GM19452 (cell line): ENCODE measurements at regions not wholly inside any gene's neighbourhood (a gene's known extent, or its start where the extent isn't known, plus 50 kb on each side); places are given as distances from the start of the nearest gene placed in this dataset.

Experiments
- ATAC-seq: cut with Tn5 transposase; IDR thresholded peaks from one replicate; pipeline ENCODE4 v1.9.1; 2021; ENCODE audit not compliant: unreplicated experiment

DNA sequence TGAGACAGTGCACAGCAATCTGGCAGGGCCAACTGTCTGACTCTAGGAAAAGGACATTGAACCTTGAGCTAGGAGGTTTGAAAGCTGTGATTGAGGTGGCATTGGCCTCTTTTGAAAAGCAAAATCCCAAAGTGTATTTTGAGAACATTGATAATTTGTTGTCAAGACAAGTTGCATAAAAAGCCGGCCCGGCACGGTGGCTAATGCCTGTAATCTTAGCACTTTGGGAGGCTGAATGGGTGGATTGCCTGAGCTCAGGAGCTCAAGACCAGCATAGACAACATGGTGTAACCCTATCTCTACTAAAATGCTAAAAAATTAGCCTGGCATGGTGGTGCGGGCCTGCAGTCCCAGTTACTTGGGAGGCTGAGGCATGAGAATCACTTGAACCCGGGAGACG is 331.6 kb downstream of the DUSP6 start:
- ATAC-seq, result no peak

DNA sequence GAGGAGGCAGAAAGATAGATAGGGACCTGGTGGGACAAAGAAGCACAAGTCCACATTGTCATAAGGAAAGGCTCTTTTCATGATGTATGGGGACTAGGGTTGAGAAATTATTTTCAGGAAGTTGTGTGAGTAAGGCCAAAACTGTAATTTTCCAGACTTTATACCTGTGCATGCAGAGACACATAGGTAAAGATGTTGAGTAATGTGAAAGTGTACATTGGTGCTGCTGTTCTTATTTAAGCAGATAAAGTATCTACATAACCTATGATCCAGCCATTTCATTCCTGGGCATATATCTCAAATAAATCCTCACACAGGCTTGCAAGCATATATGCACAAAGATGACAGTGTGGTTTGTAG is 332.2 kb downstream of the DUSP6 start:
- ATAC-seq, result no peak

DNA sequence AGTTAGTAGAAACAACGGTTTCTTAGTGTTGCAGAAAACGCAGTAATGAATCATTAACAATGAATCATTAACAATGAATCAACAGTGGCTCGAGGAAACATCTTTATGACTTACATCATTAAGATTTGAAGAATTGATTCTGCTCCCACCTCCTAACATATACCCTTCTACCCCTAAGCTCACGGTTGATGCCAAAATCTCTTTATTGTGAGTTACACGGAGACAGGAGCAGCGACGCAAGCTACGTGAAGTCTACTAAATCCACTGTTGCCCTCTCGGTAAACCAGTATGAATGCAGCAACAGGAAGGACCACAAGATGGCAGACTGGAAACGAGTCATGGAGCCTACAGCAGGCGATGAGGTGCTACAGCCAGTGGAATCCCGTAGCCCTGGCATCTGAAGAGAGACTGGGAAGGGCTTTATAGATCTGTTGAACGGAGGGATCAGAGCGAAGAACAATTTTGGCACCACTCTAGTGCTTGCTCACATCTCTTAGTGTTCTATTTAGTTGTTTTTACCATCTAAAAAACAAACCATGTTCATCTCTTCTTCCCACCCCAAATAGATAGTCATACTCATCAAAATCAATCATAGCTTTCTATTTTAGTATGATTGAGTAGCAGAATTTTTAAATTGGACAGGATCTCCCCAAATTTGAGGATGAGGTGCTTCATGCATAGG is 332.7 kb downstream of the DUSP6 start:
- ATAC-seq, result peak; percentile 91

DNA sequence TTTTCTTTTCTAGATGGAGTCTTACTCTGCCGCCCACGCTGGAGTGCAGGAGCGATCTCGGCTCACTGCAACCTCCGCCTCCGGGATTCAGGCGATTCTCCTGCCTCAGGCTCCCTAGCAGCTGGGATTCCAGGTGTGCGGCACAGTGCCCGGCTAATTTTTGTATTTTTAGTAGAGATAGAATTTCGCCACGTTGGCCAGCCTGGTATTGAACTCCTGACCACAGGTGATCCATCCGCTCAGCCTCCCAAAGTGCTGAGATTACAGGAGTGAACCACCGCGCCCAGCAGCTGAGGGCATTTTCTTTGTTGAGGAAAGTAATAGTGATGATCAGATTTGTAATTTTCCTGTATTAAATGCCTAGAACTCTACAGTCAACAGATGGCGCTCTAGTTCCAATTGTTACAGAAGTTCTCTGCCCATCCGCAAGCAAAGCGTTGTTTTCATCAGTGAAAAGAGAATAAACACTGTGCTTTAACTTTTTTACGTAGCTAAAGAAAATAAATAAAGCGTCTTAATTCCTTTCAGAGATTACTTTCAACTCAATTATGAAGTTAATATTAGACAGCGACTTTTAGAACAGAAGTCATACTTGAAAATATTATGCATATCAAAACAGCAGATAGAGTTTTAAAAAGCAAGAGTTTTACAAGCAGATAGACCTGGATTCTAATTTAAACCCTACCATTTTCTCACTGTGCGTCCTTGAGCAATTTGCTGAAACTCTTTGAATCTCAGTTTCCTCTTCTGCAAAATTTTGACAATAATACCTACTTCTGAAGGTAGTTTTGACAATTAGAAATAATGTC is 335.1 kb downstream of the DUSP6 start:
- peak; percentile 54 for ATAC-seq

DNA sequence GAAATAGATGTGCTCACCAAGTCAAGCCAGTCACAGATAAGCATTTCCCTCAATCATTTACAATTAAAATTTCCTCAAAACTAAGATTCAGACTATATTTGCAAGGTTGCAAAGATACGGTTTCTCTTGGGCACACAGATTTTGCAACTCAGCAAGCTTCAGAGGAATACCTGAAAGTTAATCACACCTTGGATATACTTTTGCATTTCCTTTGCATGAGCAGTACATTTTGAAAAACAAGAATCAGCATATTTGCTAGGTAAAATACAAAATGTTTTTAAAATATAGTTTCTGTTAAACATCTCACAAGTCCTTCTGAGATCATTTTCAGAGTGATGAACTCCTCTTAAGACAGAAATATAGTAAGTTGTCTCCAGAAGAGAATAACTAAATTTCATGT is 336.9 kb downstream of the DUSP6 start:
- no peak for ATAC-seq

DNA sequence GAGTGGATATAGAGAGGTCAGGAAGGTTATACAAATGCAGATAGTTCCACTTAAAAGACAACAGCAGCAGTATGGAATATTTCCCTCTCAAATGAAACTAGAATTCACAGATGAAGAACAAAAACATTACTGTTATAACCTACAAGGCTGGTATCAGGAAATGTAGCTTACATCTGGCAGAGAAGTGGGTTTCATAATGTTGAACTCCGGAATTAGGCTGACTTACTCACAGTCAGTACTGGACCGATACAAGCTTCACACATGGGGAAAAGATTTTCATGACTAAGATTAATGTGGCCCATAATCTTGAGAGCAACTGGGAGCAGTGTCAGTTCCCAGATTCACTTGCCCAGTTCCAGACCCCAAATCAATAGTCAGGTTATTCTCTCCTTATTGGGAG is 353.9 kb downstream of the DUSP6 start:
- ATAC-seq, result no peak

DNA sequence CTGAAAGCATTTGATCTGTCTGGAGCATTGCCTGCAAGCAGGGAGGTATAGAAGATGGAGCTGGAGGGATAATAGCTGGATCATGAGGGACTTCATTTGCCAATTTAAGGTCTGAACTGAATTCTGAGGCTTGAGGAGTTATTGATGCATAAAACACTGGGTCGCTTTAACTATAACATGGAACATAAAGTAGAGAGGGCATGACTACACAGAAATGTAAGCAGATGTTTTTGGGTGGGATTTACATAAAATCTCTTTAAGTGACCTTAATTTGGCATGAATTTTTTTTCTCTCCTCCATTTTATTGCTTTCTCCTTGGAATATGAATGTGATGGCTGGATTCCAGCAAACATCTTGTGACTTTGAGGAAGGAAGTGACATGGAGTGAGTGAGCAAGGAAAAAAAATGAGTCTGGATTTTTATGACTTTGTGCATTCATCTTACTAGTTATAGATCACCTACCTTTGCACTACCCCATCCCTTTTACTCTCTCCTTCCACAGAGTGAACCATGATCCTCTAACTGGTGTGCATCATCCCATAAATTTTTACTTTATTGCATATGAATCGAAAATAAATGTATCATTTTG is 356.0 kb downstream of the DUSP6 start:
- no peak for ATAC-seq

DNA sequence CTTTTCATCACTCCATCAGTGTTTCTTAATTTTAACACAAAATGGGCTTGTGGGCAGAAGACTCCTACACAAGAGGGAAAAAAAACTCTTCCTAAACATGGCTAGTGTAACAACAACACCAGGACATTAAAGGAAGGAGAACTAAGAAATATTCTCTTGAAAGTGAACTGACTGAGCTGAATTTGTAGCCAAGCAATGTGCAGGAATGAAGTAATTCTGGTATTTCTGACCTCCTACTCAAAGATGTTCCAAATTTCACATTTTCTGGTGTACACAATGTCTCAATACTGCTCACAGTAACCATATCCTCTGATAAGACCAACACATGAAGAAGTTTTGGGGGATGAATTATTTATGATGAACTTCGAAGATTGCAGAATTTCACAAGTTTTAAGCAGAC is 357.3 kb downstream of the DUSP6 start:
- ATAC-seq, result no peak

DNA sequence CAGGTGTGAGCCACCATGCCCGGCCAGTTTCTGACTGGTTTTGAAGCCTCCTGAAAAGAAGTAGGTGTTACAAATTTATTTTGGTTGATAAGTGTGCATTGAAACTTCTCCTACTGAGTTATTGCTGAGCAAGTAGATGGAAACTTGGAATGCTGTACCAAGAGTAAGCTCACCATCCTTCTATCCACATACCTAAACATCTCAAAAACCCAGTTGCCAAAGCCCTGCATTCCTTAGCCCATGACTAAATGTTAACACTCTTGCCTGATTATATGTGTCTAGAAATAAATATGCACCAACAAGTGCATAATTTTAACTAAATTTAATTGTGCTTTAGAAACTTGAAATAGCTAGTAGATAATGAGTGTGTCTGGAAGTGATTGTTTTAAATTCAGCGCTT is 357.8 kb downstream of the DUSP6 start:
- ATAC-seq, result no peak

DNA sequence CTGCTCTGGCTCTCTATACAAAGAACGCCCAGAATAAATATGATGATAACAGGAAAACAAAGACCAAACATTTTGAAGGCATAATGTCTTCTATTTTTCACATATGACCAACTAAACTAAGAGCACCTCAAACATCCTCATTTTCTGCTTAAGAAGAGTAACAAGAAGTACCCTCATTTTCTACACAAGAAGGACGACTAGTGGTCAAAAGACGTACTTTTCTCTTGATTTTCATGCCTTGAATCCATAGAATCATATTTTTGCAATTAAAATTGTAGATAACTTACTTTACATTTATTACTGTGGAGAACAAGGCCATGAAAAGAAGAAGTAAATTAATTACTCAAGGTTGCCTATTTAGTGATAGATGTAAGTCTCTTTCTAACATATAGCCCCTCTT is 358.6 kb downstream of the DUSP6 start:
- ATAC-seq, result no peak

DNA sequence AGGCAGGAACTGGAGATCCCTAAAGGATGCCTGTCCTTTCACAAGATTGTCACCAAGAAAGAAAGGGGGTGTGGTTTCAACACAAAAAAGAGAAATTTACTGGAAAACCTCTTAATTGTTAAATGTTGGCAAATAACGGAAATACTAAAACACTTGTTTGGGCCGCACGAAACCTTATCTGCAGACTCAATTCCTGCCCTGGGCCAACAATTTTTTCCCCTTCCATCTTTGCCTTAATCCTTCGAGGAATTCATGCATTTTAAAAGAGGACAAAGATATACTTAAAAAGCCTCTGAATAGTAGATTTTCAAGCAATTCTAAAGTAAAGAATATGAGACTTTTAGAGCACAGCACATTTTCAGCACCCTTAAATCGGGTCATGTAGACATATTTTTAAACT is 366.2 kb downstream of the DUSP6 start:
- ATAC-seq, result no peak

DNA sequence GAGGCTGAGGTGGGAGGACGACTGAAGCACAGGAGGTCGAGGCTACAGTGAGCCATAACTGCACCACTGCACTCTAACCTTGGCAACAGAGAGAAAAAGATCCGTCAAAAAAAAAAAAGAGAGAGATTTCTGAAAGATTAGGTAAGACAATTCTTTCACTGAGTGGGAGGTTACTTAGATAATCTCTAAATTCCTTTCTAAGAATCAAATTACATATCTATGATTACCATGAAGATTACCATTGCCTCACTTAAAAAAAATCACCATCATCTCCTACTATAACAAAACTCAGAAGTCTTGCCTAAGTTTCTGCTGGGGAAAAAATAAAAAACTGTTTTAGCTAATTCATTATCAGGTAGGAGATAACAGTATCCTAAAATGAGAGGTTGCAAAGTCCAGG is 366.7 kb downstream of the DUSP6 start:
- ATAC-seq, result no peak

DNA sequence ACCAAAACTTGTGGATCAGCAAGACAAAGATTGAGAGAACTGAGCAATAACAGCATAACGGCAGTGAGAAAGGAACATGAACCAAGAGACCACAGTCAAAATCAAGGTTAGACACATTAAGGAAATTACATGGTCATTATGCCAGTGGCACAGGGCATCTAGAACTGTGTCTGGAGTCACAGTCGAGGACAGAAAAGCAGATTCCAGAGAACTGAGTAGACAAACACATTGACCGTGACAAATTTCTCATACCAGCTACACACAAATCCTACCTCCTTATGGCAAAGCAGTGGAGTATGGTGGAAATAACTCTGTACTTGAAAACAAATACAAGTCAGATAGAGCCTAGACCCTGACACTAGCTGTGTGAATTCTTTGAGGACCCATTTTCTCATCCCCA is 367.3 kb downstream of the DUSP6 start:
- no peak for ATAC-seq

DNA sequence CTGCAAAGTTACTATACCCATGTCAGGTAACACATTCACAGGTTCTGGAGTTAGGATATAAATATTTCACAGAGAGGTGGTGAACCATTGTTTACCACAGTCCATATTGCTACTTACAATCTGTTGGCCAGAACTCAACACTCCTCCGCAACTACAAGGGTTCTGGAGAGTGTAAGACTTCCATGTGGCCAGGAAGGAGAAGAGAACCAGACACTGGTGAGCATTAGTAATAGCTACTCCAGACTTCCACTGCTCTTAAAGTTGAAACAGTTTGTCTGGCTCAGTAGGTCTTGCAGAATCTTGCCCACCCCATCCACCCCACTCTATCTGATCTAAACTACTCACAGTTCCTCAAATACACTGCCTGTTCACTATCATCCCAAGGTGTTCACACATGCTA is 369.6 kb downstream of the DUSP6 start:
- no peak for ATAC-seq

DNA sequence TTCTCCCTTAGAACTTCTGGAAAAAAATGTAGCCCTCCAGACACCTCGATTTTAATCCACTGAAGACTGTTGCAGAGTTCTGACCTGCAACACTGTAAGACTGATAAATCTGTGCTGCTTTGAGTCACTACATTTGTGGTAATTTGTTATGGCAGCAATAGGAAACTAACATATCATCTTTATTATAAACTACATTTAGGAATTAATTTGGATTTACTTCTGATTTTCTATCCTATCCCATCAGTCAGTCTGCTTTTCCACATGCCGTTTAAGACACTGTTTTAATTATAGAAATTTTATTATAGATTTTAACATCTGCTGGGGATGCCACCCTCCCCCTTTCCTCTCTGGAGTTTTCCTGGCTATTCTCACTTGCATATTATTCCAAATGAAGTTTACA is 375.2 kb downstream of the DUSP6 start:
- ATAC-seq, result no peak

DNA sequence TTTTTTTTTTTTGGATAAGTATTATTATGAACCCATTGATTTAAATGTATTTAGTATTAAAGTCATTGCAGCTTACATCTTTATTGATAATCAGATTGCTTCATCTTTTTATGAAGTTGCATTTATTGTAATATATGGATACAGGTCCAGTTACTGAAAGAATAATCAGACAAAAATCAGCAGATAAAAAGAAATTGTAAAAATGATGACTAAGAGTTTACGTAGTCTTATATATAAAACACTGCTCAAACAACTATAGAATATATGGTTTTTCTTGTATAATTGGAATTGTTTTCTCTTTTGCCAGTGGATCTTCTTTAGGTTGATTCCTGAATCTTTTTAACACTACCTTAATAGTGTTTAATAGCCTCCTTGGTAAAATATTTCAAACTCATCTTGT is 378.3 kb downstream of the DUSP6 start:
- no peak for ATAC-seq

DNA sequence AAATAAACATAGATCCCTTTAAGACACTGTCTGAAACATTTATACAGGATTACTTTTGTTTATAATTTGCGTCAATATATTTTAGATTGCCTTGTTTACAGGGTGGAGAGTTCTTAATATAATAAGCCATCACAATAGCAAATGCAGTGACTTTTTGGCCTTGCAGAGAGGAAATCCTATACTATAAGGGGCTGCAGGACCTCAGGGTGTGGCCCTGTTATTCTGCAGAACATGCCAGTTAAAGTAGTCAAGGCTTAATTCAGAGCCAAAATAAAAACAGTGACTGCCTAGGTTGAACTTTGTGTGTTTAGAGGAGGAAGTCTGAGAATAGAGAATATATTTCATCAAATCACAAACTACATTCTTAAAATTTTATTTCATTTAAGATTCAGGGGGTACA is 381.6 kb downstream of the DUSP6 start:
- no peak for ATAC-seq

DNA sequence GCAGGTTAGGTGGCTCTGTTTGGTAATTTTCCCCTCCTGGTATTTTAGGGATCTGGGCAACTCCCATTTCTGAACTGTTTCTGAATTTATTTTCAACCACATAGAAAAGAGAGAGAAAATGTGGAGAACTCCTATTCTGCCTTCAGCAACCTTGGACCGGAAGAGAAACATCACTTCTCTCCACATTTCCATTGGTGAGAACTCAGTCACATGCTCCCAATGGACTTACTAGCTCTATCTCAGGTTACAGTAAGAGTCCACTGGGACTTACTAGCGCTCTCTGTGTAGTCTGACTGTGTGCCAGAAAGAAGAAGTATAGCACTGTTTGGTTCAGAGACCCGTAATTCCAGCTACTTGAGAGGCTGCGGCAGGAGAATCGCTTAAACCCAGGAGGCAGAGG is 383.2 kb downstream of the DUSP6 start:
- ATAC-seq, result no peak

DNA sequence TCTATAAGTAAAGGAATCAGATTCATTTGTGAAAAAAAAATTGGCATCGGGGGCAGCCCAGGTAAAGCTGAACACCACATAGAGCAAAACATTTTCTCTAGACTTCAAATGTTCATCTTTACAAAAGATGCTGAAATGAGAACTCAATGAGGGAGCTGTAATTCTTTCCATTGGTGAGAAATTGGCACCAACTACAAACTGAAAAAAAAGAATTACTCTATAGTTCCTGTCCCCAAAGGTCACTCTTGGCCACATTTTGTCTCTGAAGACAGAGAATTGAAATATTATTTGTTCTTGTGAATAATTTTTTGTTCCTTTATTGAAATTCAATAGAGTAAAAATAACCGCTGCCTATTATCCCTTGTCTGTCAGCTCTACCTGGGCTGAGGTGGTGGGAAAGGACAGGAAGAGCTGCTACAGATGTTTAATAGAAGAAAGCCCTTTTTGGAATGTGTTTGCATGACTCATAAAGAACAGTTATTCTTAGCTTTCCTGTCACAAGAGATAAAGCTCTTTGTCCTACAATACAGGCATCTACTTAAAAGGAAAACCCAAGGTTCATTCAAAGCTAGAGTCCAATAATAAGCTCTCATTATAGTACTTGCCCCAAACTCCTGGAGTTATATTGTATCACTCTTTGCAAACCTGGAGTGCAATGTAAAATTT is 380.1 kb upstream of the KITLG start:
- ATAC-seq, result no peak

DNA sequence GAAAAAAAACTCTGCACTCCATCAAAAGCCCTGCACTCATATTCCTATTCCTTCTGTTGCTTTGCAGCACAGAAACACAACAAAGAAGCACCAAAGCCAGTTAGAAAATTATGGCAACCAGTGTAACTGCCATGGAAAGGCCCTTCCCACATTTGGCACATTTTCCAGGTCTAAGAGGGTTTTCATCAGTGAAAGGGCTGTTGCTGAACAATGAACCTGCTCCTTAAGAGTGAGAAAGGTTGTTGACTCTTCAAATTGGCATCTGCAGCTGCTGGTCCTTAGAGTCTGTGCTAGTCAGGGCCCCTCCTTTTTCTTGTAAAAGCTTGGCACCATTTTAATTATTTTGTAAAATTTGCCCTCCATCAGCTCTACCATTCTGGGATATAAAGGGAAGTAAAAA is 378.7 kb upstream of the KITLG start:
- ATAC-seq, result no peak

DNA sequence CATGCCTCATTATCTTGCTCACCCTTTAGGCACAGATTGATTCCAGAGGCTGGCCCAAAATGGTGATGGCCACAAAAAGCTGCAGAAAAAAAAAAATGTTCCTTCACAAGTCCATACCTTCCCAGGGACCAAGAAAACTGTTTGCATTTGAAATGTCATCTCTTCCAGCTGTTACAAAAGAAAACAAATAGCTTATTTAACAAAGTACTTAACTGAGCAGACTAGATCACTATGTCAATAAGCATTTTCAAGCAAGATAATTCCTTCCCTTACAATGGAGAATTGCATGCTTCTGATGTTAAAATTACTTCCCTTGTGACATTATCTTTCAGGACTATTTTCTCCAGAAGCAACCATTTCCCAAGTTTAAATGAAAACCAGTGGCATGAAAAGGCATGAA is 377.9 kb upstream of the KITLG start:
- no peak for ATAC-seq

DNA sequence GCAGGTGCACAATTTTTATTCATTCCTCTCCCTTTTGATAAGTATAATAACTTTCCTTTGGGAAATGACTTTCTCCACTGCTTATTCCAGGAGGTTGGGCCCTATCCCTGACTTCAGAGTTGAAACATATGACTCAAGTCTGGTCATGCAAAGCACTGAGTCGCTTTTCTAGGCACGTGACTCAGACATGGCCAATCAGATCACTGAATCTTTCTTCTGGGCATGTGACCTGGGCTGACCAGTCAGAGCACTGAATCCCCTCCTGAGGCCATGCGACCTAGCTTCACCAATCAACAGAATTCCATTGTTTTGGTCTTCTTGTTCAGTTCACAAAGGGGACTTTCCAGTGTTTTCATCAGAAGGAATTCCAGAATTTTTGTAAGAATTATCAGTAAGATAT is 377.1 kb upstream of the KITLG start:
- no peak for ATAC-seq
